ENCODE measurements at regions not wholly inside any gene's neighbourhood (a gene's known extent, or its start where the extent isn't known, plus 50 kb on each side); places are given as distances from the start of the nearest gene placed in this dataset.

DNA sequence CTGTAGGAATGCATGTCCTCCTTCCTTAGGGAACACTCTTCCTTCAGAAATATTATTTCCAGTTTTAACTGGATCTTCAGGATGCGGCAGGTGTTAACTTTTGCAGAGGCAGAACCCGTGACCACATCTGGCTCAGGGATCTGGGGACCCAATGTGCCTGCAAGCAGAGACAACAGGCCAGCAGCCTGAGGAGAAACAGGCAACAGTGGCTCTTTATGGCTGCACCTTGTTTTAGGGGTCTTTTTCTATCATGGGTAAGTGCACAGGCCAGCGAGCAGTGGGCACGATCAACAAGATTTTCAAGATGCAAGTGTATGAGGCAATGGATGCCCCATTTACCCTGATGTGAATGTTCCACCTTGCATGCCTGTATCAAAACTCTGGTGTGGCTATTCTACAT lies 497.5 kb upstream of the KLF6 start:
- no peaks in the 10 kb centered on the region for H3K36me3 ChIP-seq (ENCODE audit: control insufficient read depth in 4 of 4, insufficient read depth in 3 of 4, low read depth in 1 of 4, low read length in 3 of 4)
- TF ChIP-seq RAD21 (IDR thresholded peaks at IDR 0.05) = no peak
- H3K9me3 ChIP-seq (ENCODE audit: control insufficient read depth in 4 of 4, low read length in 3 of 4) = no peaks in the 10 kb centered on the region
- no peak for DNase-seq (ENCODE audit: low spot score)
- no peaks in the 10 kb centered on the region for H3K27me3 ChIP-seq (ENCODE audit: control insufficient read depth in 4 of 4, insufficient read depth in 4 of 4, low read length in 3 of 4)
- no peak overlapping the region for H3K4me3 ChIP-seq (ENCODE audit: low read depth in 1 of 3, low read length in 3 of 3)
- no peak overlapping the region for H3K27ac ChIP-seq (ENCODE audit: low read depth in 1 of 2, low read length in 2 of 2)
- H3K9ac ChIP-seq (ENCODE audit: low read depth in 1 of 2, low read length in 2 of 2) = no peak overlapping the region
- 91% methylated on average over 4 of the region's 4 CpGs for WGBS
- no peaks in the 10 kb centered on the region for H3K4me1 ChIP-seq (ENCODE audit: control insufficient read depth in 4 of 4, insufficient read depth in 4 of 4, low read length in 3 of 4)

DNA sequence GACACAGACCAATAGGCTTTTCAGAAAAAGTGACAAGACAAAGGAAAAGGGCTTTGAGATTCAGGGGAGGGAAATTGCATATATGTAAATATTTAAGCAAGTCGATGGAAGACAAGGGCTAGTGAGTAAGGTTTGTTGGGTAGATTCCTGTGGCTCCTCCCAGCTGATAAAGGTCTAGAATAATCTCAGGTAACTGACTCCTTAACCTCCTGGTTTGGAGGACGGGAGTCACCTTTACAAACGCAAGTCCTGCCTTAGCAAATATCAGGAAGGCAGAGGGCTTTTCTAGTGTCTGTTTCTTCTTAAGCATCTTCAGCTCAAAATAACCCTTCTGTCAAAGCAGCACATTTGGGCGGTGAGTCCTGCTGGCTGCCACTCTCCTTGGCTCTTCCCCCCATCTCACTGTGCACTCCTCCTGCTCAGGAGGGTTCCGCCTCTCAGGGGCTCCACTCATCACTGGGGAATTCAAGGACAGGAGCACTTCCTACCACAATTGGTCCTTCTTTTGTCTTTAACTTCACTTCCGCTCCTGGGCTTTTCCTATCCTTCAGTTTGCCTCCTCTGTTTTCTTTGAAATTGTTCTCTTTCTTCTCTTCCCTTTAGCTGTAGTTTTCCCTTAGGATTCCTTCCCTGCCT lies 496.3 kb upstream of the KLF6 start:
- Histone ChIP-seq H3K36me3 (ENCODE audit: control insufficient read depth in 4 of 4, insufficient read depth in 3 of 4, low read depth in 1 of 4, low read length in 3 of 4) (no peaks in the 10 kb centered on the region), H3K27ac (ENCODE audit: low read depth in 1 of 2, low read length in 2 of 2) (no peak overlapping the region), H3K4me3 (ENCODE audit: low read depth in 1 of 3, low read length in 3 of 3) (no peak overlapping the region), H3K27me3 (ENCODE audit: control insufficient read depth in 4 of 4, insufficient read depth in 4 of 4, low read length in 3 of 4) (no peaks in the 10 kb centered on the region), H3K4me1 (ENCODE audit: control insufficient read depth in 4 of 4, insufficient read depth in 4 of 4, low read length in 3 of 4) (no peaks in the 10 kb centered on the region), H3K9me3 (ENCODE audit: control insufficient read depth in 4 of 4, low read length in 3 of 4) (no peaks in the 10 kb centered on the region), H3K9ac (ENCODE audit: low read depth in 1 of 2, low read length in 2 of 2) (no peak overlapping the region)
- no peak for DNase-seq (ENCODE audit: low spot score)
- WGBS = 79% methylated on average over 6 of the region's 6 CpGs
- TF ChIP-seq HNF4A (conservative IDR thresholded peaks at IDR 0.05) = no peak
- no peak for TF ChIP-seq SP1 (IDR thresholded peaks at IDR 0.05)
- TF ChIP-seq, protein P1, sequence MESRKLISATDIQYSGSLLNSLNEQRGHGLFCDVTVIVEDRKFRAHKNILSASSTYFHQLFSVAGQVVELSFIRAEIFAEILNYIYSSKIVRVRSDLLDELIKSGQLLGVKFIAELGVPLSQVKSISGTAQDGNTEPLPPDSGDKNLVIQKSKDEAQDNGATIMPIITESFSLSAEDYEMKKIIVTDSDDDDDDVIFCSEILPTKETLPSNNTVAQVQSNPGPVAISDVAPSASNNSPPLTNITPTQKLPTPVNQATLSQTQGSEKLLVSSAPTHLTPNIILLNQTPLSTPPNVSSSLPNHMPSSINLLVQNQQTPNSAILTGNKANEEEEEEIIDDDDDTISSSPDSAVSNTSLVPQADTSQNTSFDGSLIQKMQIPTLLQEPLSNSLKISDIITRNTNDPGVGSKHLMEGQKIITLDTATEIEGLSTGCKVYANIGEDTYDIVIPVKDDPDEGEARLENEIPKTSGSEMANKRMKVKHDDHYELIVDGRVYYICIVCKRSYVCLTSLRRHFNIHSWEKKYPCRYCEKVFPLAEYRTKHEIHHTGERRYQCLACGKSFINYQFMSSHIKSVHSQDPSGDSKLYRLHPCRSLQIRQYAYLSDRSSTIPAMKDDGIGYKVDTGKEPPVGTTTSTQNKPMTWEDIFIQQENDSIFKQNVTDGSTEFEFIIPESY (IDR thresholded peaks at IDR 0.05) = no peak
- TF ChIP-seq FOXA1 (IDR thresholded peaks at IDR 0.05) = no peak
- no peak for TF ChIP-seq JUND (IDR thresholded peaks at IDR 0.05)
- no peak for TF ChIP-seq FOXA2 (IDR thresholded peaks at IDR 0.05)
- TF ChIP-seq YY1 (IDR thresholded peaks at IDR 0.05) = no peak
- TF ChIP-seq HNF4G (IDR thresholded peaks at IDR 0.05) = no peak
- TF ChIP-seq, protein P2, sequence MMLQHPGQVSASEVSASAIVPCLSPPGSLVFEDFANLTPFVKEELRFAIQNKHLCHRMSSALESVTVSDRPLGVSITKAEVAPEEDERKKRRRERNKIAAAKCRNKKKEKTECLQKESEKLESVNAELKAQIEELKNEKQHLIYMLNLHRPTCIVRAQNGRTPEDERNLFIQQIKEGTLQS (IDR thresholded peaks at IDR 0.05) = no peak
- TF ChIP-seq RXRA (IDR thresholded peaks at IDR 0.05) = no peak
- TF ChIP-seq, protein P3, sequence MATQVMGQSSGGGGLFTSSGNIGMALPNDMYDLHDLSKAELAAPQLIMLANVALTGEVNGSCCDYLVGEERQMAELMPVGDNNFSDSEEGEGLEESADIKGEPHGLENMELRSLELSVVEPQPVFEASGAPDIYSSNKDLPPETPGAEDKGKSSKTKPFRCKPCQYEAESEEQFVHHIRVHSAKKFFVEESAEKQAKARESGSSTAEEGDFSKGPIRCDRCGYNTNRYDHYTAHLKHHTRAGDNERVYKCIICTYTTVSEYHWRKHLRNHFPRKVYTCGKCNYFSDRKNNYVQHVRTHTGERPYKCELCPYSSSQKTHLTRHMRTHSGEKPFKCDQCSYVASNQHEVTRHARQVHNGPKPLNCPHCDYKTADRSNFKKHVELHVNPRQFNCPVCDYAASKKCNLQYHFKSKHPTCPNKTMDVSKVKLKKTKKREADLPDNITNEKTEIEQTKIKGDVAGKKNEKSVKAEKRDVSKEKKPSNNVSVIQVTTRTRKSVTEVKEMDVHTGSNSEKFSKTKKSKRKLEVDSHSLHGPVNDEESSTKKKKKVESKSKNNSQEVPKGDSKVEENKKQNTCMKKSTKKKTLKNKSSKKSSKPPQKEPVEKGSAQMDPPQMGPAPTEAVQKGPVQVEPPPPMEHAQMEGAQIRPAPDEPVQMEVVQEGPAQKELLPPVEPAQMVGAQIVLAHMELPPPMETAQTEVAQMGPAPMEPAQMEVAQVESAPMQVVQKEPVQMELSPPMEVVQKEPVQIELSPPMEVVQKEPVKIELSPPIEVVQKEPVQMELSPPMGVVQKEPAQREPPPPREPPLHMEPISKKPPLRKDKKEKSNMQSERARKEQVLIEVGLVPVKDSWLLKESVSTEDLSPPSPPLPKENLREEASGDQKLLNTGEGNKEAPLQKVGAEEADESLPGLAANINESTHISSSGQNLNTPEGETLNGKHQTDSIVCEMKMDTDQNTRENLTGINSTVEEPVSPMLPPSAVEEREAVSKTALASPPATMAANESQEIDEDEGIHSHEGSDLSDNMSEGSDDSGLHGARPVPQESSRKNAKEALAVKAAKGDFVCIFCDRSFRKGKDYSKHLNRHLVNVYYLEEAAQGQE (IDR thresholded peaks at IDR 0.05) = no peak
- TF ChIP-seq EGR1 (IDR thresholded peaks at IDR 0.05; ENCODE audit: low read depth in 2 of 2) = no peak
- TF ChIP-seq, protein P4, sequence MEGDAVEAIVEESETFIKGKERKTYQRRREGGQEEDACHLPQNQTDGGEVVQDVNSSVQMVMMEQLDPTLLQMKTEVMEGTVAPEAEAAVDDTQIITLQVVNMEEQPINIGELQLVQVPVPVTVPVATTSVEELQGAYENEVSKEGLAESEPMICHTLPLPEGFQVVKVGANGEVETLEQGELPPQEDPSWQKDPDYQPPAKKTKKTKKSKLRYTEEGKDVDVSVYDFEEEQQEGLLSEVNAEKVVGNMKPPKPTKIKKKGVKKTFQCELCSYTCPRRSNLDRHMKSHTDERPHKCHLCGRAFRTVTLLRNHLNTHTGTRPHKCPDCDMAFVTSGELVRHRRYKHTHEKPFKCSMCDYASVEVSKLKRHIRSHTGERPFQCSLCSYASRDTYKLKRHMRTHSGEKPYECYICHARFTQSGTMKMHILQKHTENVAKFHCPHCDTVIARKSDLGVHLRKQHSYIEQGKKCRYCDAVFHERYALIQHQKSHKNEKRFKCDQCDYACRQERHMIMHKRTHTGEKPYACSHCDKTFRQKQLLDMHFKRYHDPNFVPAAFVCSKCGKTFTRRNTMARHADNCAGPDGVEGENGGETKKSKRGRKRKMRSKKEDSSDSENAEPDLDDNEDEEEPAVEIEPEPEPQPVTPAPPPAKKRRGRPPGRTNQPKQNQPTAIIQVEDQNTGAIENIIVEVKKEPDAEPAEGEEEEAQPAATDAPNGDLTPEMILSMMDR (IDR thresholded peaks at IDR 0.05; ENCODE audit: low read depth, low read length, missing input control) = no peak
- TF ChIP-seq RAD21 (IDR thresholded peaks at IDR 0.05) = no peak

Data from liver (tissue), 8 donors.